NCI-H1092 treated with DMSO at 0.1 percent for 48 hours (cell line): ENCODE measurements at regions not wholly inside any gene's neighbourhood (a gene's known extent, or its start where the extent isn't known, plus 50 kb on each side); places are given as distances from the start of the nearest gene placed in this dataset.
"Not testable (repeated sequence)": the region's sequence is repeated elsewhere in the genome, so short reads cannot be mapped to it uniquely, and the experiment has no call there.

Experiments used
- DNase-seq: peaks from one replicate; lab custom pipeline; 2025; lab: John Stamatoyannopoulos, UW

DNA sequence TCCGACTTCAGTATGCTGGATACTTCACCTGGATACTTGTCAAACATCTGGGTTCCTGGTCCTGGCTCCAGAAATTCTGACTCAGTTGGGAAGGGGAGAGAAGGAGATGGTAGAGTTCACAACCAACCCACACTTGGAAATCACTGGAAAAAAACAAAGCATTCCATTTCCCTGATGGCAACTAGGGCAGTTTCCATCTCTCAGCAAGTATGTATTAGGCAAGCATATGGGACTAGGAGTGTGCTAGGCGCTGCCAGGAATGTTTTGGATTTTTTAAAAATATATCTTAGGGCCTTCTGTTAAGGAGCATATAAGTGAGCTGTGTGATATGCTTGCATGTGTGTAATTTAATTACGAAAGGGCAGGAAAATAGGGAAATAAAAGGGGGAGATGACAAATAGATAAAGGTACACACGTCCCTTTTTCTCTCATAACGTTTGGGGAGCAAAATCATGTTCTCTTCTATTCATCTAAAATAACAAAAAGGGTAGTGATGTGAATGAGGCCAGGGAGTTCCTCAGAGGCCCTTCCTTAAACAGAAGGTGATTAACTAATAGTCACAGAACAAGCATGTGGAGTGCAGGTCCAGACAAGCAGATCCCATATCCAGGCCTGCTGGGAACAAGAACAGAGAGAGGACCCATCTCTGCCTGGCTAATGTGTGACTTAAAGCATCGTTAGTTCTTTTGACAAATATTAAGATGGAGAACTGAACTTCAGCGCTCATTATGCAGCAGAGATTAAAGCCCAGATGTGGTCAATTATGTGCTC is 64.5 kb upstream of the NFE2L3 start:
- no peak for DNase-seq

DNA sequence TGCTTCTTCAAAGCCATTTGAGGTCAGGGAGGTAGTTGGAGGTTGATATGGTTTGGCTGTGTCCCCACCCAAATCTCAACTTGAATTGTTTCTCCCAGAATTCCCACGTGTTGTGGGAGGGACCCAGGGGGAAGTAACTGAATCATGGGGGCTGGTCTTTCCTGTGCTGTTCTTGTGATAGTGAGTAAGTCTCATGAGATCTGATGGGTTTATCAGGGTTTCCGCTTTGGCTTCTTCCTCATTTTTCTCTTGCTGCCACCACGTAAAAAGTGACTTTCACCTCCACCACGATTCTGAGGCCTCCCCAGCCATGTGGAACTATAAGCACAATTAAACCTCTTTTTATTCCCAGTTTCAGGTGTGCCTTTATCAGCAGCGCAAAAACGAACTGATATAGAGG is 62.5 kb upstream of the NFE2L3 start:
- DNase-seq, result not testable (repeated sequence)

DNA sequence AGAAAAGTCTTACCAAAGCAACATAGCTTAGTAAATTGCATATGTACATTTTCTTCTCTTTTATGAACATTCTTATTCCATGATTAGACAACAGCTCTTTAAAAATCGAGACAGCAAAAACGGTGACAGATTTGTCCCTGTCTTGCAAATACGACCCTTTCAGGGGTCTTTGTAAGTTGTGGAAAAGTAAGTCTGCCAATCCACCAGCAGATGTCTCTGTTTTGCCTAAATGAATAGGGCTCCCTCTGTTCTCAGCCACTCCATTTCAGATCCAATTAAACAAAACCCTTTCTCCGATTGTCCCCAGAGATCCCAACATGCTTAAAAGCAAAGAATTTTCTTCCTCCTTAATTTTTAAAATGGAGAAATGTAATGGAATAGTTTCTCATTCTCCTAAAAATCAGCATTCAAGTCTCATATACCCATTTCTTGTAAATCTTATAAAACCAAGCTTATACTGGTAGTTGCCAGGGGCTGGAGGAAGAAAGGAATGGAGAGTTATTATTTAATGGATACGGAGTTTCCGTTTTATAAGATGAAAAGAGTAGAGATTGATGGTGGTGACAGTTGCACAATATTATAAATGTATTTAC is 61.0 kb upstream of the NFE2L3 start:
- peak; percentile 90 for DNase-seq

DNA sequence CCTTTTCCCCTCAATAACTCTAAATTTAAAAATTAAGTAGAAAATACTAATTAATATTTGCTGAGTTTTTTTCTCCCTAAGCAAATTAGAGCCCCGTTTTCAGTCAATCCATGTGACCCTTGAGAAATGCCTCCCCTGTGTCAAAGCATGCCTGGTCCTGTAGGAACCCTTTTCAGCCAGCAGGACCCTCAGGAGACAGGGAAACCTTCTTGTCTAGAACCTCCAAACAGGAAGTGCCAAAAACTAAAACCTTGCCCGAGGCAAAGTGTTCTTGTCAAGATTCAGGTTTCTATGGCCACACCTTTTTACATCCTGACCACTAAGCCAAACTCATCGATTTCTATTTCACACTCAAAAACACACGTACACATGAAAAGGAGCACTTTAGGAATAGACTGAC is 60.1 kb upstream of the NFE2L3 start:
- no peak for DNase-seq

DNA sequence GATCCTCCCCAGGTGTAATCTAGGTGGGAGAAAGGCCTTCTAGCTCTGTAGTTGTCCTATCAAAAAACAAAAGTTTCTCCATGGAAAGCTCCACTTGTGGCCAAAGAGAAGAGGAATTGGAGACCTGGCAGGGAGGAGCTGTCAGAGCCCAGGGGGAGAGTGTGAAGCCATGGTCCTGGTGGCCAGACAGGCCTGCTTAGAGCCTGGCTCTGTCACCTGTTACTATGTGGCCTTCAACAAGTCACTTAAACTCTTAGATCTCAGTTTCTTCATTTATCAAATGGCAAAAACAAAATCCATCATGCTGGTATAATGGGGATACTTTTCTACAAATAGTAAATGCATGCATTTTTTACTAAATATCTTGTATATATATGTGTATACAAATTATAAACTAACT is 59.0 kb upstream of the NFE2L3 start:
- no peak for DNase-seq

DNA sequence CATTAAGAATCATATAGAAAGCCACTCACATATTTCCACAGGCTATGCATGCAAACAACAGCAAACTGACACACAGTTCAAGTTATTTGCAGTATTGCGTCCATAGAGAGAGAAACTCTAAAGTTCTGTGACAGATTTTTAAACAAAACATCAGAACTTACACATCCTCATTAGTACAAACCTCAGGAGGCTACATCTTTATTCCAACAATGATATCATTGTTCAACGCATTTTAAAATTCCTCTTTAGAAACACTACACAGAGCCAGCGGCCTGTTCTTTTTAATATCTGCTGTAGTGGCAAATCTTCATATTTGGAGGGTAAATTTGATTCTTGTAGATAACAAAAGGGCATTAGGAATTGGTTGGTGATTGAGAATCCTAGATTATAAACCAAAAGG is 55.9 kb upstream of the NFE2L3 start:
- no peak for DNase-seq

DNA sequence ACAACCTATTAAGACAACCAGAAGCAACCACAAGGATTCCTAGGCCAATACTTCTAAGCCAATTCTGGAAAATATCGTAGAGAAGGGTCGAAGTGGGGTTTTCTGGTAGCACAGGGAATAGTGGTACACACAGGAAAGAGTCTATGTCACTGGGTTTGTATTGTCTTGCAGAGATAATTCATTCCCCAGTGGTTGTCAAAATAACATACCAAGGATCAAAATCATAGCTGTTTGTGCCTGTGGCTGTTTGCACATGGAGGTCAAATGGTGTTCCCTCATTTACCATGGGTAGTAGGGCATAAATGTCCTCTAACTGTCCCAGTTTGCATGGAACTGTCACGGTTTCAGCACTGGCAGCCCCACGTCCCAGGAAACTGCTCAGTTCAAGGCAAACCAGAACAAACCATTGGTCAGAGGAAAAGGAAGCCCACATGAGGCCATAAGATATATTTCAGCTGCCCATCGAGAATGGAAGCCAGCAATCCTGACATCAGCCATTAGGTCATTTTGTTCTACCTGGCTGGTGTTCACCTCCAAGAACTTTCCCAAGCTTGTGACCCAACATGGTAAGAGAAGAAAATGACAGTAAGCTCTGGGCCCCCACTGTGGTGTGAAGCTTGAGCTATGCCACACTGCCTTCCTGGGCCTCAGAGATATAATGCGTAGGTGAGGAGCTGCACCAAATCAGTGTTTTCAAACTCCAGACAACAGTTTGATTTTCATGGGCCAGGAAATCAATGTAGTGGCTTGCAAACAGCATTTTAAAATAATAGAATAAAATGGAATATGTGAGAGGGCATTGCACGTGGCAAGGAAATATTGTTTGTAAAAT is 53.9 kb upstream of the NFE2L3 start:
- no peak for DNase-seq

DNA sequence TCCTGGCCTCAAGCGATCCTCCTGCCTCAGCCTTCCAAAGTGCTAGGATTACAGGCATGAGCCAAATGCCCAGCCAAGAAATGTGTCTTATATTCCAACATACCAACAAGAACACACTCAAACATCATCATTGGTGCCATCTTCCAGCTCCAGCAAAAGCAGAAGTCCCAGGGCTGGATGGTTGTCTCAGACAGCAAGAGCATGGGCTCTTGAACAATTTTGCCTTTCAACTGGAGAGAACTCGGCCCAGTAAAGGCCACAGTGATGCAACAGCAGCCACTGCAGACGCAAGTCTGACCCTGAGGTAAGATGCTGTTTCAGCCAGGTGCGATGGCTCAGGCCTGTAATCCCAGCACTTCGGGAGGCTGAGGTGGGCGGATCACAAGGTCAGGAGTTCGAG is 52.8 kb upstream of the NFE2L3 start:
- DNase-seq, result no peak

DNA sequence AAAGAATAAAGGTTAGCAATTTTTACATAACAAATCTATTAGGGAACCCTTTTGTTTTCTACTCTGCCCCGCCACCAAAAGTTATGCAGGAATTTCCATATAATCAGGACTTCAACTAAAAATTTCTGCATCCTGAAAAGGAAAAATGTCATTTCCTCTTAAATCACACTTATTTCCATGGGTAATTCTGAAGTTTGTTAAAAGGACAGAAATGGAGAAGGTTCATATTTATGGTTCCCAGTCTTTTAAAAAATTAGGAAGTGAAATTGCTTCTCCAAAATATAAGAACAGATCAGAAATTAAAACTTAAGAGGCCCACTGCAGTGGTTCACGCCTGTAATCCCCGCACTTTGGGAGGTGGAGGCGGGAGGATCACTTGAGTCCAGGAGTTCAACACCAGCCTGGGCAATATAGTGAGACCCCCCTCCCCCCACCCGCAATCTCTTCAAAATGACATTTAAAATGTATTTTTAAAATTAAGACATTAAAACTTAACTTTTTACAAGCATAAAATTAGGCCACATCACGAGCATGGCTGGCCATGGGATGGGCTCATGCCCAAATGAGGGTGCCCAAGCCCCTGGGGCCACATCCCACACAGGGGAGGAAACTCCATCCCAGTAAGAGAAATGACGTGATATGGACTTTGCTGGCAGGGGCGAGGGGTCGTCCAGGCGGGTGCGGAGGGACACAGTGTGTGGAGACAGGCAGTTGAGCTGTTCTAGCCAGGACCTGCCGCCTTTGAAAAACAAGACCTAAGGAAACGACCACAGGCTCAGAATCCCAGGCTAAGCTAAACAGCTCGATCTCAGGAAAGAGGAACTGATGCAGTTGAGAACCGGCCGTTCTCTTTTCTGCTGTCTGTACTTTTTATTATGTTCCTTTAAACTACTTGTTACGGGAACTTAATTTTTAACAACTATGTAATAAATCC is 51.3 kb upstream of the NFE2L3 start:
- no peak for DNase-seq

DNA sequence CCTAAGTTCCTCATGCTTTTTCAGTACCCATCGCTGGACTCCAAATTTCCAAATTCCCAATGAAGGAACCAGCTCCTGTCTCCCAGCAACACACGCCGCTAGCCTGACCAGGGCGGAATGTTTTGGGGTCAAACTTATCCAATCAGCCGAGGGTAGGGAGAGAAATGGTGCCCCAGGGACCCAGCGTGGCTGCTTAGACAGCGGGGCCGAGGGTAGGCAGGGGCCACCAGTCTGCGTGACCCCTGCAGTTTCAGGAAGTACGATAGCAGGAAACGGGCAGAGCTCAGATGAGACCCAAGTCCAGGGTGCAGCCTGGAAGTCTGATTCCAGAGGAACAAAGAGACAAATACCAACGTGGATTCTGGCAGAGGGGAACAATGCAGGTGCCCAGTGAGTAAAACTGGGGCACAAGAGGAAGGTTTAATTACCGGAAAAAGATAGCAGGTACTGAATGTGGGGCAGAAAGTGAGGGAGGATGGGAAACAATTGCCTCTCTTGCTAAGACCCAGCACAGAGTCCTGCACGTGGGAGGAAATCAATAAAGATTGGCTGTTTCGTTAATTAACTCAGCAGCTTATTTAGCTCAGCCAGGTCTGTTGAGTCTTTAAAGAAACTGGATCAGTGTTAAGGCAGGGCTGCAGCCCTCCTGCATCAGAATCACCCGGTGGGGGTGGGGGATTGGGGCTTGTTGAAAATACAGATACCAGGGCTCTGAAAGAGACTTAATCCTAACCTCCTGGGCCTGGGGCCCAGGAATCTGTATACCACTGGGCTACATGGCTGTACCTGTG is 50.4 kb upstream of the NFE2L3 start:
- DNase-seq, result no peak

DNA sequence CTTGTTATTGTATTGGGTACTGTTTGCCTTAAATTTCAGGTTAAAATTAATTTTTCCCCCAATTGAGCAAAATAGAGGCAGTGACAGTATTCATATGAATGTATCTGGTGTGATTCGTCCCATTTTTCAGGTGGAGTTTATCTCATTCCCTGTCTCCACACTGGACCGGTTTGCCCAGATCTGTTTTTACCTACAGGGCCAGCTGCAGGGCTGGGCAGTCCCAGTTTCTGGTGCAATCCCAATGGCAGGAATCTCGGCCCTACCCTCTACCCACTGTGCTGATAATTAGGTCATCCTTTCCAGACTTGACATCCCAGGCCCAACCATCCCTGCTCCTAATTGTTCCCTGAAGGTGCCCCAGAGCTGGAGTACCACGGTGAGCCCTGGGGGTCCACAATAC is 49.8 kb upstream of the NFE2L3 start:
- DNase-seq, result no peak
